Natural killer cell (primary cell): ENCODE measurements at regions not wholly inside any gene's neighbourhood (a gene's known extent, or its start where the extent isn't known, plus 50 kb on each side); places are given as distances from the start of the nearest gene placed in this dataset.

Experiments
- ATAC-seq, 3 donors: fragments of 150-1000 bp in 2 of 3; fragments of 200-7000 bp in 1 of 3; cut with Tn5 transposase; 1 replicate in 1 of 3; 2 replicates in 2 of 3; pipeline ENCODE4 v1.10.0; 2021; ENCODE audit warnings: mild to moderate bottlenecking in 2 of 3, moderate library complexity in 2 of 3
- DNase-seq, 2 donors: peaks; one replicate each; pipeline versions ENCODE4 v3.0.0 to v3.0.0-alpha.2; 2013 to 2021; ENCODE audit warnings: mixed read lengths in 1 of 2
- H3K27ac ChIP-seq: one replicate; pipeline ENCODE4 v1.5.1; 2013; ENCODE audit warnings: mild to moderate bottlenecking, low read length
- H3K27me3 ChIP-seq: one replicate; pipeline ENCODE4 v1.6.1; 2013; ENCODE audit warnings: low read length; ENCODE audit not compliant: control insufficient read depth, insufficient read depth
- H3K36me3 ChIP-seq: one replicate; pipeline ENCODE4 v1.6.1; 2013; ENCODE audit warnings: low read length; ENCODE audit not compliant: control insufficient read depth, insufficient read depth
- H3K4me1 ChIP-seq: one replicate; pipeline ENCODE4 v1.6.1; 2013; ENCODE audit warnings: low read length; ENCODE audit not compliant: control insufficient read depth, insufficient read depth
- H3K4me3 ChIP-seq: one replicate; pipeline ENCODE4 v1.5.1; 2013; ENCODE audit warnings: low read length
- H3K9me3 ChIP-seq: one replicate; pipeline ENCODE4 v1.6.1; 2013; ENCODE audit warnings: low read length; ENCODE audit not compliant: control insufficient read depth, insufficient read depth
- H3K27ac Mint-ChIP-seq, 2 donors: one replicate each; pipeline ENCODE4 v1.8.0; 2022; ENCODE audit warnings: mild to moderate bottlenecking in 2 of 2, mixed read lengths in 2 of 2, moderate library complexity in 1 of 2
- H3K27me3 Mint-ChIP-seq, 2 donors: one replicate each; pipeline ENCODE4 v1.8.0; 2022; ENCODE audit warnings: low read depth in 2 of 2, mixed read lengths in 2 of 2
- H3K36me3 Mint-ChIP-seq: one replicate; pipeline ENCODE4 v1.8.0; 2022; ENCODE audit warnings: mixed read lengths
- H3K4me1 Mint-ChIP-seq, 2 donors: one replicate each; pipeline ENCODE4 v1.8.0; 2022; ENCODE audit warnings: mixed read lengths in 2 of 2
- H3K4me3 Mint-ChIP-seq: one replicate; pipeline ENCODE4 v1.8.0; 2022; ENCODE audit warnings: mild to moderate bottlenecking, moderate library complexity, mixed read lengths
- H3K9me3 Mint-ChIP-seq, 2 donors: one replicate each; pipeline ENCODE4 v1.8.0; 2022; ENCODE audit warnings: mixed read lengths in 2 of 2
- WGBS: methylation state at CpG from one replicate; pipeline ENCODE4 v1.1.7; 2013; ENCODE audit warnings: missing lambda C conversion rate; ENCODE audit not compliant: insufficient coverage; 5-methylcytosine and 5-hydroxymethylcytosine counted together
- intact Hi-C: fragments of 100-400 bp; cut with micrococcal nuclease; formaldehyde crosslinking; loops from one replicate; pipeline ENCODE4 v1.14.2; 2022
- TF ChIP-seq, protein P1 (sequence below): fragments of 200-600 bp; IDR thresholded peaks from one replicate; pipeline ENCODE4 v1.8.0; 2022; ENCODE audit warnings: antibody characterized with exemption

DNA sequence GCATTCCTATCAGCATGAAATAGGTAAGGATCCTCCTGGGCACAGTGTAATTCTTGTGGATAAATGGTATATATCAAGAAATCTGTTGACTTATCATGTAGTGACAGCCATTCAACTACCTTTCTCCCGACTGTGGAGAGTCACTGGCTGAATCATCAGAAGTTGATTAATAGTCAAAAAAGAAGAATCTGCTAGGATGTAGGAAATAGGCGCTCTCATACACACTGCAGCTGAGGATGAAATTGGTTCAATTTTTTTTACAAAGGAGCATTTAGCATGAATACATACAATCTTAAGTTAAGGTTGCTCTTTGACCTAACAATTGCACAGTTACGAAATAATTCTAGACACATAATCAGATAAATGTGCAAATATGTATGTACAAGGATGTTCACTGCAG, 486.8 kb downstream of the ADGRL2 start:
- H3K27ac ChIP-seq = no peak overlapping the region
- intact Hi-C loops = no loop called here
- Mint-ChIP-seq H3K9me3 (peaks cover 3% of the 10 kb centered on the region in 2 donors), H3K27me3 (no peaks in the 10 kb centered on the region), H3K4me1 (no peaks in the 10 kb centered on the region), H3K27ac (no peak overlapping the region), H3K36me3 (no peaks in the 10 kb centered on the region), H3K4me3 (no peak overlapping the region)
- H3K4me1 ChIP-seq = no peaks in the 10 kb centered on the region
- WGBS = 91% methylated on average over 2 of the region's 3 CpGs
- no peaks in the 10 kb centered on the region for H3K27me3 ChIP-seq
- ATAC-seq (no peak), DNase-seq (no peak)
- H3K4me3 ChIP-seq = no peak overlapping the region
- no peaks in the 10 kb centered on the region for H3K9me3 ChIP-seq
- no peaks in the 10 kb centered on the region for H3K36me3 ChIP-seq
- TF ChIP-seq, protein P1, sequence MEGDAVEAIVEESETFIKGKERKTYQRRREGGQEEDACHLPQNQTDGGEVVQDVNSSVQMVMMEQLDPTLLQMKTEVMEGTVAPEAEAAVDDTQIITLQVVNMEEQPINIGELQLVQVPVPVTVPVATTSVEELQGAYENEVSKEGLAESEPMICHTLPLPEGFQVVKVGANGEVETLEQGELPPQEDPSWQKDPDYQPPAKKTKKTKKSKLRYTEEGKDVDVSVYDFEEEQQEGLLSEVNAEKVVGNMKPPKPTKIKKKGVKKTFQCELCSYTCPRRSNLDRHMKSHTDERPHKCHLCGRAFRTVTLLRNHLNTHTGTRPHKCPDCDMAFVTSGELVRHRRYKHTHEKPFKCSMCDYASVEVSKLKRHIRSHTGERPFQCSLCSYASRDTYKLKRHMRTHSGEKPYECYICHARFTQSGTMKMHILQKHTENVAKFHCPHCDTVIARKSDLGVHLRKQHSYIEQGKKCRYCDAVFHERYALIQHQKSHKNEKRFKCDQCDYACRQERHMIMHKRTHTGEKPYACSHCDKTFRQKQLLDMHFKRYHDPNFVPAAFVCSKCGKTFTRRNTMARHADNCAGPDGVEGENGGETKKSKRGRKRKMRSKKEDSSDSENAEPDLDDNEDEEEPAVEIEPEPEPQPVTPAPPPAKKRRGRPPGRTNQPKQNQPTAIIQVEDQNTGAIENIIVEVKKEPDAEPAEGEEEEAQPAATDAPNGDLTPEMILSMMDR = no peak

DNA sequence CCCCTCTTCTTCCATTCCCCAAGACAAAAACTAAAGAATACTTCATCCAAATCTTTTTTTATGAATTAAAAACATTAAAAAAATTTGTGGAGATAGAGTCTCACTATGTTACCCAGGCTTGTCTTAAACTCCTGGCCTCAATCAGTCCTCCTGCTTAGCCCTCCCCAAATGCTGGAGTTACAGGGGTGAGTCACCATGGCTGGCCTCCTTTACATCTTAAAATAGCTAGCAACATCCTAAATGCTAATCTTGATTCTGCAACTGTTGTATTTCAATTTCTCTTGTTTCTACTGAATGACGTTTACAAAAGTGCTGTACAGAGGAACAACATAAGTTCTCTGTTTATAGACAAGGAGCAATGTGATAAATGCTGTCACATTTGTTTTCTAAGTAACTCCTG, 483.5 kb downstream of the ADGRL2 start:
- Histone ChIP-seq H3K27ac (no peak overlapping the region), H3K4me1 (no peaks in the 10 kb centered on the region), H3K36me3 (no peaks in the 10 kb centered on the region), H3K27me3 (no peaks in the 10 kb centered on the region), H3K4me3 (no peak overlapping the region), H3K9me3 (no peaks in the 10 kb centered on the region)
- Mint-ChIP-seq H3K9me3 (peaks cover 3 to 9% of the 10 kb centered on the region in 2 donors), H3K4me3 (no peak overlapping the region), H3K4me1 (no peaks in the 10 kb centered on the region), H3K27ac (no peak overlapping the region), H3K36me3 (peaks cover 14% of the 10 kb centered on the region), H3K27me3 (no peaks in the 10 kb centered on the region)
- TF ChIP-seq, protein P1 = no peak
- WGBS = 100% methylated on average over 1 of the region's 1 CpG
- no peak for DNase-seq
- no peak for ATAC-seq
- intact Hi-C loops = no loop called here

DNA sequence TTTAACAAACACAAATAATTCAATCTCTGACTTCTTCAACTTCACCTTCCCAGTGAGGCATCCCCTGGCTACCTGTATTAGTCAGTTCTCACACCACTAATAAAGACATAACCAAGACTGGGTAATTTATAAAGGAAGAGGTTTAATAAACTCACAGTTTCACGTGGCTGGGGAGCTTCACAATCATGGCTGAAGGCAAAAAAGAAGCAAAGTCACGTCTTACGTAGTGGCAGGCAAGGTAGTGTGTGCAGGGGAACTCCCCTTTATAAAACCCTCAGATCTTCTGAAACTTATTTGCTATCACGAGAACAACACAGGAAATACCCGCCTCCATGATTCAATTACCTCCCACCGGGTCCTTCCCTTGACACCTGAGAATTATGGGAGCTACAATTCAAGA, 478.5 kb downstream of the ADGRL2 start:
- H3K4me3 ChIP-seq = no peak overlapping the region
- ATAC-seq = no peak
- Mint-ChIP-seq H3K27me3 (no peaks in the 10 kb centered on the region), H3K36me3 (peaks cover 14% of the 10 kb centered on the region), H3K27ac (no peak overlapping the region), H3K9me3 (peaks cover 3 to 15% of the 10 kb centered on the region in 2 donors), H3K4me3 (no peak overlapping the region), H3K4me1 (no peaks in the 10 kb centered on the region)
- TF ChIP-seq, protein P1 = no peak
- no peak overlapping the region for H3K27ac ChIP-seq
- no peaks in the 10 kb centered on the region for H3K9me3 ChIP-seq
- H3K36me3 ChIP-seq = no peaks in the 10 kb centered on the region
- no peak for DNase-seq
- intact Hi-C loops = no loop called here
- H3K4me1 ChIP-seq = no peaks in the 10 kb centered on the region
- H3K27me3 ChIP-seq = no peaks in the 10 kb centered on the region
- 67% methylated on average over 6 of the region's 6 CpGs for WGBS

DNA sequence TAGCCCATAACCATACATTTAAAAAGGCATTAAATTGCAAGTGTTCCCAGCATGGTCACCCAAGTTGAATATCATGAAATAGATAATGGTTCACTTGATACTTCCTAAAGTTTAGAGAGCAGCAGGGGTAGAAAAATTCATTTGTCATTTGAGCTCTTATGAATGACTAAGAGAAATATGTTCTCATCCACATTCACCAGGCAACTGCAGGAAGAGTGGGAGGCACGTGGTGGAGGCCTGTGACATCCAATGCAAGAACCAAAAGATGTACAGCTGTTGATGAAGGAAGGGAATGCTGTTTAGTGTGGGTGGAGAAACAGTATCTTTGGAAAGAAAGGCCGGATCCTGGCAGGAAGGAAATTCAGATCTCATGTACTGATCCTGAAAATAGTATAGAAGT, 473.1 kb downstream of the ADGRL2 start:
- 79% methylated on average over 2 of the region's 2 CpGs for WGBS
- no peak overlapping the region for H3K4me3 ChIP-seq
- Mint-ChIP-seq H3K4me1 (no peaks in the 10 kb centered on the region), H3K27me3 (no peaks in the 10 kb centered on the region), H3K36me3 (no peaks in the 10 kb centered on the region), H3K9me3 (peaks cover 0 to 14% of the 10 kb centered on the region in 2 donors), H3K4me3 (no peak overlapping the region), H3K27ac (no peak overlapping the region)
- DNase-seq = no peak
- H3K4me1 ChIP-seq = no peaks in the 10 kb centered on the region
- H3K36me3 ChIP-seq = no peaks in the 10 kb centered on the region
- H3K27ac ChIP-seq = no peak overlapping the region
- intact Hi-C loops = no loop called here
- TF ChIP-seq, protein P1 = no peak
- ATAC-seq = no peak
- no peaks in the 10 kb centered on the region for H3K9me3 ChIP-seq
- H3K27me3 ChIP-seq = no peaks in the 10 kb centered on the region
